Stimulated activated CD4-positive, alpha-beta T cell treated with anti-CD3 and anti-CD28 coated beads, Interleukin-12 subunit alpha, Interleukin-12 subunit beta, amount 100 ng/mL, for 24 hours (primary cell): ENCODE measurements at regions not wholly inside any gene's neighbourhood (a gene's known extent, or its start where the extent isn't known, plus 50 kb on each side); places are given as distances from the start of the nearest gene placed in this dataset.
"Not testable (repeated sequence)": the region's sequence is repeated elsewhere in the genome, so short reads cannot be mapped to it uniquely, and the experiment has no call there.

Source experiments
- DNase-seq, 2 experiments: peaks; one replicate each; pipeline ENCODE4 v3.0.0-alpha.2; 2020; ENCODE audit warnings: low read depth in 2 of 2

DNA sequence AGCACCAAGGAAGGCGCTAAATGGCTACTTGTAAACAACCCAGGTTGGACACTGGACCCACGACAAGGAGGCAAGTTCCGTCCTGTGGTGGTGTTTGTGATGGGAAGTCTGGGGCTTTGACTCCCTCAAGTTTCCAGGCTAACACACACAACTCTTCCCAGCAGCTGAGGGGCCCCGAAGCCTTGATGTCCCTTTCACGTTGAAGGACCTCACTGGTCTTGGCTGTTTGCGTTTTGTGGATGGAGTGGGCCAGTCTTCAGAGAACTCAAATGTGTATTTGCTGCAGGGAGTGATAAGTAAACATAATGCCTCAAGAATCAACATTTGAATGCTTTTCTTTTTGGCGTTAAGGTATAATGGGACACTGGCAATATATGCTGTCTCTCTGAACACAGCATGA is 199.2 kb downstream of the TM9SF2 start:
- DNase-seq, result no peak

DNA sequence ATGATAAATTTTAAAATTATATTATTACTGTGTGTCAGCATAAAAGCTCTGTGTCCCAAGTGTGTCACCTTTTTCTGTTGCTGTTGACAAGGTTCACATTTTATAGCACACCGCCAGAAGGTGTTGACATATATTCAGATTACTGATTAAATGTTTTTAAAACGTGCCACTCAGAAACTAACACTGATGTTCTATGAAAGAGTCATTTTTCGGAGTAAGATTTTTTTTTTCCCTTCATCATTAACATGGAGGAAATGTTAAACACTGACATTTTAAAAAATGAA is 197.5 kb downstream of the TM9SF2 start:
- no peak for DNase-seq

DNA sequence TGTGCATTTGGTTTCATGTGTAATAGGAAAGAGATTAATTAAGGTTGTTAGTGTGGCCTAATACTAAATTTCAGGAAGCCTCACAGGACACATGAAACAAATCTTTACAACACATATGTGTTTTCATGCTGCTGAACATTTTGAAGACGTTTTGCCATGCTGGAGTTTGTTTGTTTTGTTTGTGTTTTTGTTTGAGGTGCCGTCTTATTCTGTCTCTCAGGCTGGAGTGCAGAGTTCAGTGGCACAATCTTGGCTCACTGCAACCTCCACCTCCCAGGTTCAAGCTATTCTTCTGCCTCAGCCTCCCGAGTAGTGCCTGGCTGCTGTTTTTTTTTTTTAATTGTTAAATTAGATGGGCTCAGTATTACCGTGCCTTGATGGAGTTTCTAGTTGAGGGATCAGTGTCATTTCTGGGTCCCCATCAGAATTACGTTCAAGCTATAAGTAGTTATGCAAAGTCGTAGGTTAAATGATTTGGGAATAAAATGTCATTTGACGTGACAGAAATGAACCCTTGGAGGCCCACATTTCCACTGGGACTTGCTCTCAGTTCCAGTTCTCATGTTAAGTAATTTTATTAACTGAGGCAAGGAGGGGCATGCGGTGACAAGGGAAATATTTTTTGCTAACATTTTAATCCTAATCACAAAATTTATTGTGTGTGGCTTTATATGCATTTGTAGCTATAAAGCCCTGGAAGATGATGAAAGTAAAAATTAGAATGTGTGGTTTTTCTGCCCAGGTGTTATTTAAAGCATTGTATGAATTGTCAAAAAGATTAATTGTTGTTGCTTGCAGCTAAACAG is 196.9 kb downstream of the TM9SF2 start:
- no peak for DNase-seq

DNA sequence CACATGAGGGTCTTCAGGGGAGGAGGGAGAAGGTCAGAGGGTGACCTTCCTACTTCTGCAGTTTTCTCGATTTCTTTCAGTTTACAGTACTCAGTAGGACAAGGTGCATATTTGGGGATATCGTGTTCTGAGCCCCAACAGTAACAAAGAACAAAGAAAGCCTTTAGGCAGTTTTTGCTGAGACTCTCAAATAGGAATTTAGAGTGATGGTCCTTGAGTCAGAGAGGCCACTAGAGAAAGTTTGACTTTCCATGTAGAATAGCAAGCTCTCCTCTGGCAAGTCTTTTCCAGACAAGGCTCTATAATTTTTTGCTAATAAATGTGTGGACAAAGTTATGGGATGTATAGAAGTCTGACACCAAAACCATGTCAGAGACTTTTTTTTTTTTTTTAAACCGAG is 194.6 kb downstream of the TM9SF2 start:
- no peak for DNase-seq

DNA sequence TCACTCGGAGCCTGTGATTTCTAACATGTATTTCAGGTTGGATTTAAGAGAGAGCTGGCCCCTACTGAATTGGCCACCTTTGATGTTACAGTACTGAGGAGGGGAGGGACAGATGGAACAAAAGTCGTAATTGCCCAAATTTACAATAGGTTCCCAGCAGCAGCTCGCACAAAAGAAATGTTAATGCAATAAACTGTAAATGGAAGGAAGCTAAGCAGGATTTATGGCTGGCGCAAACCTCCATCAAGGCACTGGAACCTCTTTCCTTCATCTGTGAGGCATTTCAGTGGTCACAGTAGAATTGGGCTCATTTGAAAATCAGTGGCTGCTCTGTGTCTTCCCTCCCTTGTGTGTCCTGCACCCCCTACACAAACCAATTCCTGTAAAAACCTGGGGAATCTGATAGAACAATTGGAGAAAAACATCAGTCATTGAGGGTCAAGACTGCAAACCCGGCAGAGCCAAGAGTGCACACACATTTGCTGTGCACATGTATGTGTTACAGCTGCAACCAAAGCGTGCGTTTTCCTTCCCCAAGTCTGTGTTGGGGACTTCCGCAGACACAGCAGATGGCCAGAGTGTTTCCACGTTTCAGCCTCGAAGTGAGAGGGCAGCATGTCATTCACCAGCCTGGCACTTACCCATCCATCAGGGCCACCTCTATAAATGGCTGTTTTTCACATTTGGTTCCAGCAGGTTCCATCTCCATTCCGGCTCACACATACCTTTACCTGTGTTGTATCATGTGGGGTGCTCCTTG is 192.8 kb downstream of the TM9SF2 start:
- no peak for DNase-seq

DNA sequence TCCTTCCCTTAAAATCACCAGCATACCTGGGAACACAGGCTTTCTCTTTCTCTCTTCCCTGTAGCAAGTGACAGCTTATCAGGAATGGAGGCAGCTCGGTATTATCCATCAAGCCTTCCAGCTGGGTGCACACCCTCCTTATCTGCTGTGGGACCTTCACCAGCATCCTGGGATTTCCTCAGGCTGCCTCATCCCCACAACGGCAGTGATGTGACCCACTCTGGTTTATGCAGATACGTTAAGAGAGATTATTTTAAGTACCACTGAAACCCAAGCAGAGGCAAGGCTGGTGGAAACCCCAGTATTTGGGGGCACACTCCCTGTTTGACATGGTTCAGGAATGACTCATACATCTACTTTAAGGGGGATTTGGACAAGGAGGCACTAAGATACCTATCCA is 192.1 kb downstream of the TM9SF2 start:
- no peak for DNase-seq

DNA sequence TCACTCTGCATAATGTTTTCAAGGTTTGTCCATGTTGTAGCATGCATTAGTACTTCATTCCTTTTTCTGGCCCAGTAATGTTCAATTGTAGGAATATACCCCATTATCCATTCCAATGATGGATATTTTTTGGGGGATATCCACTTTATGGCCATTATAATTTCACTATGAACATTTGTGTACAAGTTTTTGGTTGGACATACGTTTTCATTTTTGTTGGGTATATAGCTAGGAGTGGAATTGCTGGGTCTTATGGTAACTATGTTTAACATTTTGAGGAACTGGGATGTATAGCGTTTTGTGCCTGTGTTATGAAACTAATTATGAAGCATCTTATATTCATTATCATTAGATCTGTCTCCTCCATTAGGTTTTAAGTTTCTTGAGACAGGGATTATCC is 191.6 kb downstream of the TM9SF2 start:
- no peak for DNase-seq

DNA sequence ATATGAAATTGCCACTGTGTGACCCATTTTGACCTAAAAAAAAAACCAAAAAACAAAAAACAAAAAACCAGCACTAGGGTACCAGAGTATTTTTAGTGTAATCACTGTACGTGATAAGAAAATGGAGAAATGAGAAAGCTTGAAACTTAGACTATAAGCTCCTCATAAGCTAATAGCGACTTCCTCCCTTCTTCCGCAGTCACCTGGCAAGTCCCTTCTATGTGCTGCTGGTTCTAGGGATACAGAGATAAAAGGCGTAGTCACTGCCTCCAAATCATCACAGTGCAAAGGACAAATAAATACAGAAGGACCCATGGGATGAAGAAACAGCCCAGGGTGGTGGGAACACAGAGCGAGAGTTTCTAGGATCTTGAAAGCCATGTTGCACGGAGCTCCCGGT is 190.3 kb downstream of the TM9SF2 start:
- DNase-seq, result no peak

DNA sequence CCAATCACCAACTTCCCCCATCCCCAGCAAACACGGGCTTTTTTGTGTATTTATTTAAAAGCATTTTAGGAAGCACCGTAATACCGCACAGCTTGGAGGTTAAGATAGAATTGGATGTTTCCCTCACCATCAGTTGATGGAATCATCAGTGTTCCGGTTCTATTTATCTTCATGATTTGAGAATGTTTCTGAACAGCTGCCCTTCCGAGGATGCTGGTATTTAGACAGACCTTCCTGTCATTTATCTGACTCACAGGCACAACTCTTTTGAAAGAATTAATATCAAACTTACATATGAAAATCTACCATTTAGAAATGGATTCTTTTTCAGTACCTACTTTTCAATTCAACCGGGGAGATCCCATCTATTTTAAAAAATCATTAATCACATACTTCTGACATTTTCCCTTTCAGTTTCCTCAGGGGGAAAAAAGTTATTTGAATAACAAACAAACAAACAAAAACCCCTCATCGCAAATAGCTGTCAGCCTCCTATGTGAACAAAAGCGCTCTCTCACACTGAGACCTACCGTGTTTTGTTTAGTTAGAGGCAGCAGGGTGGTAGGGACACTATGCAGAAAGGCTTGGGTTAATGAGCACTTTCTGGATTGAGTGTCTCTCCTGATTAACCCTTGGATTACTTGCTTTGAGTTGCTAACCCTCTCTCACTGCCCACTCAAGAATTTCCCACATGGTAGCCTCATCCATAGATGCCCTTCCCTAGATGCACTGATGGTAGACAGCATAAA is 189.3 kb downstream of the TM9SF2 start:
- DNase-seq, result no peak

DNA sequence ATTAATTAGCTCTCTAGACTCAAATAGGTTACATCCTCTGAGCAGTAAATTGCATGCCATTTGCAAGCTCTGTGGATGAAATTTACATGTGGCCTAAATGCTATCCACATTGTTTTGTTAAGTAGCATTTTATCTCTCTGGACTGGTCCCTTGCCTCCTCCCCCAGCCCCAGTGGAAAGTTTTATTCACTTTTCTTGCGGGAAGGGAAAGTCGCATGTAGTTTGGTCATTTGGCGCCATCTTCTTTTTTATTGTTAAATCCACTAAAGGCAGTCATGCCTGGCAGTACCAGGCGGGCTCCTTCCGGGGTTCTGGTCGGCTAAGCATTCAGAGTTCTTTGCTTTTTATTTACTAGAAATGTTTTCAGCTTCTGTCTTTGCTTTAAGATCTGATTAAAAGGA is 188.7 kb downstream of the TM9SF2 start:
- DNase-seq, result no peak

DNA sequence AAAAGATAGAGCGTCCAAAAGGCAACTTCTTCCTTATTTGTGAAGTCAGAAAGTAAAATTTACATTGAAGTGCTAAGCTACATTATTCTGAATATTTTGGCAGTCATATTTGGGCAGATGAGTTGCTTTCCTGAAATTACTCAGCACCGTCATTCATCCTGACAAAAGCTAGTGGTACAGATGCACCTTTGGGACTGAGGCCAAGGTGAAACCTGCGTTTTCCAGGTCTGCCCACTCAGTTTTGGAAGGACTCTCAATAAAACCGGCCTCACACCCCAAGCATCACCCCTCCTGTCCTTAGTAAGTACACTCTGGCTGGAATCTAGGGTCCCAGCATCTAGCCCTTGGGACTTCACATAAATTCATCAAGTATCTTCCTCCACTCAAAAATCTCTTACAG is 187.5 kb downstream of the TM9SF2 start:
- no peak for DNase-seq

DNA sequence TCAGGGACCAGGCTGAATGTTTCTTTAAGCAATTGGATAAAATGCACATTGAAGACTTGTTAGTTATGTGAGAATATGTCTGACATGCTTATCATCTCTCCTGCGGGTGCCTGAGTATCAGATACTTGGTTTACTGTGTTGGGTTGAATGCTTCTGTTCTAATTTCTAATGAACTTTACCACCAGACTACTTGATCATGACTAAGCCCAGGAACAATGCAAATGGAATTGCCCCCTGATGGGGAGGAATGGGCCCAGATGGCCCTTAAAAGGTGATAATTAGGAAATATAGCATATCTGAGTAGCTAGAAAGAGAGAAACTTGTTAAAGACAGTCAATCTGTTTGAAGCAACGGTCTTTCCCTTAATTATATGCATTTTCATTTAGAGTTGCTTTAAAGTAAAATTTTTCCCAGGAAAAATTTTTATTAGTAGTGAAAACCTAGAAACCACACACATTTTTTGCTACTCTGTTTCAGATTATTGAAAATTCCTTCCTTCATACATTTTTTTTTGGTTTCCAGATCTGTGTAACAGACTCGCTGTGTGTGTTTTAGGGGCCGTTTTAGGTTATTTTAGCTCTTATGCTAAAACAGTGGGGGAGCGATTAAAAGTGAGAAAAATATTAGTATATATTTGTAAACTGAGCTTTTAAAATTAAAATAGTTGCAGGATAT is 186.6 kb downstream of the TM9SF2 start:
- no peak for DNase-seq

DNA sequence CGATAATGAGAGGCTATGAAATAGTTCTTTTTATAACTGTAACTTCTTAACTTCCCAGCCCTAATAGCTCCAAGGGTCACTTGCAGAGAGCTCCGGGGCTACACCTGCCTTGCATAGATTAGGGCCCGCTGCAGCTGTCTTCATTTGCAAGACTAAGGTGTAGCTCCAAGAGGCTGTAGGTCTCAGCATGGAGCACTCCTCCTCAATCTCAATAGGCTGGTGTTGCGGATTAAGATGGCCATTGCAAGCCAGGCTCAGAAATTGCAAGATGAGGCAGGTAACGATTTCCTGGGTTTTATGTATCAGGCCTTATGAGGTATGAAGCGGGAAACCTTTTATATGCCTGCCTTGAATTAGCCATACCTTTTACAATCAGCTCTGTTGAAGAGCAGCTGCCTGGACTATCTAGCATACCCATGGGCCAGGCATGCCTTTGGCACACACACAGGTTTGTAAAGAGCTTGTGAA is 185.7 kb downstream of the TM9SF2 start:
- no peak for DNase-seq

DNA sequence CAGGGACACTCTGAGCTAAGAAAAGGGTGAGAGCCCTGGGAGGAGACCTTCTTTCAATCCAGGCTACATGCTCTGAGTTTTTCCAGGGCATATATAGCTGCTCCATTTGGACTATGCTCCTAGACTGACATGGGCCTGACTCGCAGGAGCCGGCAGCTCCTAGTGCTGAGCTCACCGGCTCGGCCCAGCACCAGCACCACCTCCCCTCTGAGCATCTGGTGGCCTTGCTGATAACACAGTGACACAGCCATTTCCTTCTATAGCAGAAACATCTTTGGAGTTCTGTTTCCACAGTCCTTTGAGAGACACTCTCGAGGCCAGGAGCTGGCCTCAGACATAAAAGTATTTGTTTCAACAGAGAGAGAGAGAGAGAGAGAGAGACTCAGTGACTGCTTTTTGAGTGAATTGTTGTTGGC is 184.9 kb downstream of the TM9SF2 start:
- DNase-seq, result no peak

DNA sequence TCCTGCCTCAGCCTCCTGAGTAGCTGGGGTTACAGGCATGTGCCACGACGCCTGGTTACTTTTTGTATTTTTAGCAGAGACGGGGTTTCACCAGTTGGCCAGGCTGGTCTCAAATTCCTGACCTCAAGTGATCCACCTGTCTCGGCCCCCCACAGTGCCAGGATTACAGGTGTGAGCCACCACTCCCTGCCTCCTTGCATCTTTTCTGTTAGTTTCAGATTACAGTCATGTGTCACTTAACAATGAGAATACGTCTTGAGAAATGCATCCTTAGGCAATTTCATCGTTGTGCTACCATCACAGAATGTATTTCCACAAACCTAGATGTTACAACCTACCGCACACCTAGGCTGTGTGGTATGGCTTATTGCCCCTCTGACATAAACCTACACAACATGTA is 180.4 kb downstream of the TM9SF2 start:
- DNase-seq, result no peak

DNA sequence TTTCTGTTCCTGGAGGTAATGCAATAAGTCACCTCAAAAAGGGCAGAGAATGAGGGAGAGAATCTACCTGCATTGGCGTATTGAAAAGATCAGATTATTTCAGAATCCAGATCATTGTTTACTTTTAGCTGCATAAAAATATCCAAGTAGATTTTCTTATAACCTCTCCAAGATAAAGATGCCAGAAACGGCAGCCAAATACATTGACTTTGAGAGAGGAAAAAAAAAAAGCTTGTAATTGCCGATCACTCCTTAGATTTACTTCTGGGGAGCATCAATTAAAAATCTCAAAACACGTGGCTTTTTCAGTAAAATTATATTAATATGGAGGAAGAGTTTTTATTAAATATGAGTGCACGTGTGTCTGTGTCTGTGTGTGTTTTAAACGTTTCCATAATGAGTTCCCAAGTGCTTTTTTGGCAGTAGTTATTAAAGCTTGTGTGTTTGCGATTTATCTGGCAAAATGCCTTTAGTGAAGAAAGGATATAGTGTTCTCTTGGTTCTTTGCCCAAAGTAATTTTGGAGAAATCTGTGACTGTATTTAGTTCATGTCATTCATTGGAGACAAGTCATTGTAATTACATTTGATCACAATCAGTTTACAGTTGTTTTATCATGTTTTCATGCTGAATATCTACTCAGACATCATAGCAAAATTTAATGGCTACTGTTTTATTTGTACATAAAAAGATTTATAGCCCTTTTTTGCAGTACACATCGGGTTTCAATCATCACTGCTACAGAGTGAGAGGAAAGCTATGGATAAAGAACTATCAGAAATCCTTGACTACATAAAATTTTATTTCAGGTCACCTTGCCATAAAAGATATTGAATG is 176.1 kb downstream of the TM9SF2 start:
- DNase-seq, result no peak

DNA sequence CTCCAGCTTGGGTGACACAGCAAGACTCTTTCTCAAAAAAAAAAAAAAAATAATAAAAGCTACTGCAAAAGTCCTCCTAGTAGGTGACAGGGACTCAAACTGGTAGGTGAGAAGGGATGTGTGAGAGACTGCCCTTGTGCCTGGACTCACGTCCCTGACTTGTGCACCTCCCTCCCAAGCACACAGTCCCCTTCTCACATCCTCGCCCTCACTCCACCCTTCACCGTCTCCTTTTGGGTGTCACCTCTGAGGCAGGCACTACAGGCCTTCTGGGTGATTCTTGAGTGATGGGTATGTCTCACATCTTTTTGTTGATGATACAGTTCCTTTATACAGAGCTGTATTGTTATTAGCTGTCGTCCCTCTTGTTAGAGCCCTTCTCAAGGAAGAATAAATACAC is 170.5 kb downstream of the TM9SF2 start:
- no peak for DNase-seq

DNA sequence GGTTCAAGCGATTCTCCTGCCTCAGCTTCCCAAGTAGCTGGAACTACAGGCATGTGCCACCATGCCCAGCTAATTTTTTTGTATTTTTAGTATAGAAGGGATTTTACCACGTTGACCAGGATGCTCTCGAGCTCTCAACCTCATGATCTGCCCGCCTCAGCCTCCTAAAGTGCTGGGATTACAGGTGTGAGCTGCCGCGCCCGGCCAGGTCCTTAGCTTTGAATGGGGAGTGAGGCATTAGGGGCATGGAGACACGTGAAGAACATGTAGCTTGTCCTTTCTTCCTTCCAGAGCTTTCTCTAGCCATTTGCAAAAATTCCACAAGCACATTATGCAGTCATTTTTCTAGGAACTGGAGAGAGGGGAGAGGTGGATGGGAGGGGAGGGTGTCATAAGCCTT is 167.8 kb downstream of the TM9SF2 start:
- DNase-seq, result not testable (repeated sequence)

DNA sequence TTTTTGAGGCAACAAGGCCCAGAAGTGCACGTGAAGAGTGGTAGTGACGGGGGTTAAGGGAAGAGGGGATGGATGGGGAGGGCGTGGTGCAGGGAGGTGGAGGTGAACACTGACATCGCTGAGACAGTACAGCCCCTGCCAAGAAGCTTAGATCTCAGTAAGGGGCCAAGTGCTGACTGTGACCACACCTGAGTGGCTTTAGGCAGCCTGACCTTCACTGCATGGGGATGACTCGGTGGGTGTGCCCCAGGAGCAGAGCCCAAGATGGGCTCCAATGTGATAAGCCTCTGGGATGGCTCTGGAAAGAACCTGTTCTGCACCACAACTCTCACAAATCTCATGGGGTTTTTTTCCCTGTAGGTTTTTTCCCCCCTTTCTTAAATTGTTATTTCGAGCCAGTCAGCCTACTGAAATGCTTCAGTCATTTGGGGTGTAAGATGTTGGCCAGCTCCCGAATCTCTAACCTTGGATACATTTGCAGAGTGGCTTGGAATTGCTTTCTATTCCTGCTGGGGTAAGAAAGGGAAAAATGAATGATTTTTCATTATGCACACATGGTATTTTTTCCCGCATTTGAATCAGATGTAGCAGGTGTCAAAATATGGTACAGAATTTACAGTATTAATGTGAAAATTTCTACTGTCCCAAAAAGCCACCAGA is 165.0 kb downstream of the TM9SF2 start:
- no peak for DNase-seq

DNA sequence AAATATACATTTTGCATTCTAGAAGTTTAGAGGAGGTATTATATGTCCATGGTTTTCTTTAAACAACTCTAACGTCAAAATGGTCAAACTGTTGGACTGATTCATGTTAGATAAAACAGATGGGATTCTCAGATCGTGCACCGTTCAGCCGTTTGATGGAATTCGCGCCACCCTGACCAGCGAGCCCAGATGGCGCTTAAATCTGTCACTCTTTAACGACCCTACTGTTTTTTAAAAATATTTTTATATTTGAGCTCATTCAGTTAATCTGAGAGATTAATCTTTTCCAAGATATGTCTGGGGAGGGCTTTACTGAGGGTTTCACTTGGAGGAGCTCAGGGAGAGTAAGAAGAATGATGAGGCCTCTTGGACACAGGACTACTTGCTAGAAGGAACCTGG is 164.4 kb downstream of the TM9SF2 start:
- no peak for DNase-seq

DNA sequence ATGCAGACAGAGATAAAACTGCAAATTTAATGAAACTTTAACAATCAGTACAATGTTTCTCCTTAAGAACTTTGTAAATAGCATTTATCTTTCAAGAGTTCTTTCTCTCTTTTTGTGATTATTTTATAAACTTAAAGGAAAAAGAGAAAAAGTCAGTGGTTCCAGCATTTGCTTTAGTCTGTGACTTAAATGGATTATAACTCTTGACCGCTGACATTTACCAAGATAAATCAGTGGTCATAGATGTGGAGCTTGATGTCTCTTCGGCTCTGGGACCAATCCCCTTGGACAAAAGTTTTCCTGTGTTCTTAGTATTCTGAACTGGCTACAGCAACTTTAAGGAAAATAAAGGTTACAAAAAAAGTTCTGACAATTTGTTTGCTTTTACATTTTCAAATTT is 162.6 kb downstream of the TM9SF2 start:
- no peak for DNase-seq
